ENCODE measurements at regions not wholly inside any gene's neighbourhood (a gene's known extent, or its start where the extent isn't known, plus 50 kb on each side); places are given as distances from the start of the nearest gene placed in this dataset.

GRCh38 chr7:68206946-68207485 is 1210.4 kb downstream of the TYW1 start:
- no peak overlapping the region for H3K56ac ChIP-seq (replicated peaks; ENCODE audit: insufficient read length, low read depth, low read length)
- no peak overlapping the region for H3K4me2 ChIP-seq (ENCODE audit: insufficient read depth in 1 of 2, low read depth in 2 of 2, low read length in 2 of 2)
- 93% methylated on average over 11 of the region's 11 CpGs; no CpG with 5 or more reads in 1 of the 2 experiments for WGBS, 2 experiments (ENCODE audit: extremely low coverage in 1 of 2, insufficient coverage in 1 of 2, insufficient read length in 1 of 2, insufficient replicate concordance in 2 of 2, low coverage in 1 of 2, low lambda C conversion rate in 2 of 2, missing lambda C conversion rate in 1 of 2)
- DNase-seq (ENCODE audit: low read depth in 1 of 2, low spot score in 2 of 2) (no peak), FAIRE-seq (no peak)
- no peaks in the 10 kb centered on the region for H3K79me2 ChIP-seq (ENCODE audit: control insufficient read depth in 1 of 2, insufficient read depth in 2 of 2, low read length in 2 of 2)
- H4K20me1 ChIP-seq (replicated peaks in 1 of 2; ENCODE audit: control insufficient read depth in 1 of 2, insufficient read depth in 2 of 2, low read length in 2 of 2), result no peaks in the 10 kb centered on the region
- no peaks in the 10 kb centered on the region; a peak in 2 of 7 replicates for H3K4me1 ChIP-seq (replicated peaks in 1 of 4; ENCODE audit: control insufficient read depth in 3 of 4, insufficient read depth in 4 of 4, low read length in 3 of 4)
- no peak overlapping the region for H3K14ac ChIP-seq (ENCODE audit: insufficient read length)
- H2BK12ac ChIP-seq (ENCODE audit: low read depth, low read length), result no peak overlapping the region
- no peaks in the 10 kb centered on the region for H3K36me3 ChIP-seq (ENCODE audit: control insufficient read depth in 2 of 4, insufficient read depth in 4 of 4, low read length in 3 of 4)
- H3K9me3 ChIP-seq (ENCODE audit: insufficient read depth in 2 of 2, low read depth in 1 of 2, low read length in 1 of 2), result no peaks in the 10 kb centered on the region
- no peak overlapping the region for H3K23ac ChIP-seq (ENCODE audit: insufficient read length)
- no peak overlapping the region for H2AK5ac ChIP-seq (ENCODE audit: low read depth, low read length)
- H3K27ac ChIP-seq (ENCODE audit: low read depth, low read length), result no peak overlapping the region
- H4K5ac ChIP-seq (ENCODE audit: insufficient read length, low read depth, low read length), result no peak overlapping the region
- peaks cover 3% of the 10 kb centered on the region; the same call in 1 of the 2 replicates for H3K23me2 ChIP-seq (ENCODE audit: low read depth, low read length)
- H2BK15ac ChIP-seq (ENCODE audit: low read length), result peak overlapping the region; percentile 40
- ChIA-PET POLR2A (ENCODE audit: partially characterized antibody) (no interaction called here), CTCF (ENCODE audit: partially characterized antibody) (interaction anchor here (1.5 kb wide), 2 partner anchors 14 to 24 kb away, joined by 3 read pairs; no protein-coding TSS in a partner anchor)
- H3K79me1 ChIP-seq (ENCODE audit: low read depth, low read length), result no peaks in the 10 kb centered on the region
- H4K91ac ChIP-seq (replicated peaks; ENCODE audit: insufficient read length, low read length), result no peak overlapping the region
- no peak overlapping the region for H2AFZ ChIP-seq (ENCODE audit: low read length)
- no peaks in the 10 kb centered on the region for H3K27me3 ChIP-seq (replicated peaks in 1 of 4; ENCODE audit: control insufficient read depth in 3 of 4, extremely low read depth in 1 of 4, insufficient read depth in 3 of 4, low read length in 3 of 4)
- no peak overlapping the region for H2BK120ac ChIP-seq (replicated peaks; ENCODE audit: low read depth, low read length)
- no peak overlapping the region for H3K9ac ChIP-seq (replicated peaks in 1 of 4; ENCODE audit: extremely low read depth in 1 of 4, low read depth in 3 of 4, low read length in 3 of 4)
- TF ChIP-seq SP4 (IDR thresholded peaks at IDR 0.05; ENCODE audit: low read length), result no peak
- TF ChIP-seq CREB1 (IDR thresholded peaks at IDR 0.05), result no peak
- TF ChIP-seq TBP (IDR thresholded peaks at IDR 0.05; ENCODE audit: low read depth, low read length), result no peak
- TF ChIP-seq POLR2AphosphoS5 (IDR thresholded peaks at IDR 0.05; ENCODE audit: low read depth, low read length), result no peak
- no peak for TF ChIP-seq ATF3 (IDR thresholded peaks at IDR 0.05; ENCODE audit: insufficient read depth, low read depth, low read length)
- no peak for TF ChIP-seq KDM1A (IDR thresholded peaks at IDR 0.05; ENCODE audit: borderline replicate concordance, low read length)
- no peak for TF ChIP-seq ATF2 (IDR thresholded peaks at IDR 0.05; ENCODE audit: low read length)
- H3K4me3 ChIP-seq (ENCODE audit: extremely low read depth in 1 of 4, insufficient read depth in 2 of 4, low read depth in 3 of 4, low read length in 4 of 4), result no peak overlapping the region
- no peak overlapping the region for H3K18ac ChIP-seq (ENCODE audit: extremely low read depth, low read length)
- no peak overlapping the region for H4K8ac ChIP-seq (ENCODE audit: extremely low read depth, insufficient read depth, low read length)
- H2BK20ac ChIP-seq (ENCODE audit: low read length), result no peak overlapping the region
- H2BK5ac ChIP-seq (ENCODE audit: low read depth, low read length), result no peak overlapping the region
- H3K4ac ChIP-seq (replicated peaks; ENCODE audit: insufficient read length, low read depth, low read length), result no peak overlapping the region

Data from H1 (cell line).